ENCODE measurements at regions not wholly inside any gene's neighbourhood (a gene's known extent, or its start where the extent isn't known, plus 50 kb on each side); places are given as distances from the start of the nearest gene placed in this dataset.

DNA sequence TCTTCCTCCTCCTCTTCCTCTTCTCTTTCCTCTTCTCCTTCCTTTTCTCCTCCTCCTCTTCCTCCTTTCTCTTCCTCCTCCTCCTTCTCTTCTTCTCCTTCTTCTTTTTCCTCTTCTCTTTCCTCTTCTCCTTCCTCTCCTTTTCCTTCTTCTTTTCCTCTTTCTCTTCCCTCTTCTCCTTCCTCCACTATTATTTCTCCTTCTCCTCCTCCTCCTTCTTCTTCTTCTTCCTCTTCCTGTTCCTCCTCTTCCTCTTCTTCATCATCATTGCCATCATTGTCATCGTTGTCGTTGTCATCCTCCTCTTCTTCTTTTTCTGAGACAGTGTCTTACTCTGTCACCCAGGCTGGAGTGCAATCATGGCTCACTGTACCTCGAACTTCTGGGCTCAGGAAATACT, 256.3 kb upstream of the SOX4 start:
- H3K18ac ChIP-seq (ENCODE audit: low read length), result no peak overlapping the region
- H3K9ac ChIP-seq (ENCODE audit: low read length), result no peak overlapping the region
- H2AK5ac ChIP-seq (ENCODE audit: low read length), result no peak overlapping the region
- H2BK120ac ChIP-seq (ENCODE audit: insufficient read depth, low read length, poor library complexity), result no peak overlapping the region
- no peaks in the 10 kb centered on the region for H3K4me1 ChIP-seq (ENCODE audit: control insufficient read depth in 1 of 2, insufficient read depth in 2 of 2, low read length in 2 of 2)
- no peaks in the 10 kb centered on the region for H3K27me3 ChIP-seq (ENCODE audit: insufficient read depth, low read length)
- no peak overlapping the region for H3K27ac ChIP-seq (ENCODE audit: low read depth, low read length)
- H3K4me2 ChIP-seq (ENCODE audit: low read length), result no peak overlapping the region
- no peak overlapping the region for H3K23ac ChIP-seq (ENCODE audit: low read length)
- DNase-seq, result no peak
- no peak overlapping the region for H4K8ac ChIP-seq (ENCODE audit: low read depth, low read length)
- H3K36me3 ChIP-seq (ENCODE audit: control insufficient read depth in 1 of 2, insufficient read depth in 2 of 2, low read length in 2 of 2), result no peaks in the 10 kb centered on the region
- no peak overlapping the region for H3K4me3 ChIP-seq (ENCODE audit: low read depth, low read length)
- no peaks in the 10 kb centered on the region for H3K9me3 ChIP-seq (ENCODE audit: insufficient read depth, low read depth, low read length)
- no peak overlapping the region for H4K12ac ChIP-seq (ENCODE audit: low read depth, low read length)
- no peak overlapping the region for H3K4ac ChIP-seq (ENCODE audit: low read depth, low read length)
- no peak overlapping the region for H2AFZ ChIP-seq (ENCODE audit: insufficient read depth, low read length, poor library complexity)
- H3K79me1 ChIP-seq (ENCODE audit: low read length), result no peaks in the 10 kb centered on the region
- no CpG with 5 or more reads among the region's 3 CpGs for WGBS (ENCODE audit: extremely low coverage, insufficient coverage, insufficient read length)
- H4K91ac ChIP-seq (ENCODE audit: low read depth, low read length), result no peak overlapping the region
- no peak overlapping the region for H2BK5ac ChIP-seq (ENCODE audit: low read depth, low read length, poor library complexity)
- H3K79me2 ChIP-seq (ENCODE audit: control insufficient read depth, insufficient read depth, low read length, poor library complexity), result no peaks in the 10 kb centered on the region
- no peak overlapping the region for H3K14ac ChIP-seq (ENCODE audit: low read length)
- H2BK12ac ChIP-seq (ENCODE audit: low read length), result no peak overlapping the region

DNA sequence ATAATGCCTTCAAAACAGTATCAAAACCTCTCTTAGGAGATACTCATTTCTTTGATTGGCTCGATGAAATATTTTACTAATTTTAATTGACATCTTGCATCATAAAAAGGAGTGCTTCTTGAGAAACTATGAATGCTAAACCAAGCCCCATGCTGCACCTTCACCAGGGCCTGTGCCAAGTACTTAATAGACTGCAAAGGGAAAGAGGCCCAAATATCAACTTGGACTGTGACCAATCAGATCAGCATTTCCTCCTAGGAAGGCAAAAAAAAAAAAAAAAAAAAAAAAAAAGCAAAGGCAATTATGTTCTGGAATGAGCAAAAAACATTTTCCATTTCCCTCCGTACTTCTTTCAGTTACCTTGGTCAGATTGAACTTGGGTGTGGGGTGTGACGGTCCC, 253.0 kb upstream of the SOX4 start:
- Histone ChIP-seq H4K8ac (ENCODE audit: low read depth, low read length) (no peak overlapping the region), H2AK5ac (ENCODE audit: low read length) (no peak overlapping the region), H4K12ac (ENCODE audit: low read depth, low read length) (no peak overlapping the region), H3K4me1 (ENCODE audit: control insufficient read depth in 1 of 2, insufficient read depth in 2 of 2, low read length in 2 of 2) (no peaks in the 10 kb centered on the region), H3K79me2 (ENCODE audit: control insufficient read depth, insufficient read depth, low read length, poor library complexity) (no peaks in the 10 kb centered on the region), H2AFZ (ENCODE audit: insufficient read depth, low read length, poor library complexity) (no peak overlapping the region), H4K91ac (ENCODE audit: low read depth, low read length) (no peak overlapping the region), H3K14ac (ENCODE audit: low read length) (no peak overlapping the region), H3K36me3 (ENCODE audit: control insufficient read depth in 1 of 2, insufficient read depth in 2 of 2, low read length in 2 of 2) (no peaks in the 10 kb centered on the region), H3K23ac (ENCODE audit: low read length) (no peak overlapping the region), H3K9me3 (ENCODE audit: insufficient read depth, low read depth, low read length) (no peaks in the 10 kb centered on the region), H3K18ac (ENCODE audit: low read length) (no peak overlapping the region), H3K9ac (ENCODE audit: low read length) (no peak overlapping the region), H3K27me3 (ENCODE audit: insufficient read depth, low read length) (no peaks in the 10 kb centered on the region), H3K4me3 (ENCODE audit: low read depth, low read length) (no peak overlapping the region), H3K79me1 (ENCODE audit: low read length) (no peaks in the 10 kb centered on the region), H3K4me2 (ENCODE audit: low read length) (no peak overlapping the region), H2BK5ac (ENCODE audit: low read depth, low read length, poor library complexity) (no peak overlapping the region), H3K4ac (ENCODE audit: low read depth, low read length) (no peak overlapping the region), H2BK12ac (ENCODE audit: low read length) (no peak overlapping the region), H2BK120ac (ENCODE audit: insufficient read depth, low read length, poor library complexity) (no peak overlapping the region), H3K27ac (ENCODE audit: low read depth, low read length) (no peak overlapping the region)
- no CpG with 5 or more reads among the region's 3 CpGs for WGBS (ENCODE audit: extremely low coverage, insufficient coverage, insufficient read length)
- no peak for DNase-seq

DNA sequence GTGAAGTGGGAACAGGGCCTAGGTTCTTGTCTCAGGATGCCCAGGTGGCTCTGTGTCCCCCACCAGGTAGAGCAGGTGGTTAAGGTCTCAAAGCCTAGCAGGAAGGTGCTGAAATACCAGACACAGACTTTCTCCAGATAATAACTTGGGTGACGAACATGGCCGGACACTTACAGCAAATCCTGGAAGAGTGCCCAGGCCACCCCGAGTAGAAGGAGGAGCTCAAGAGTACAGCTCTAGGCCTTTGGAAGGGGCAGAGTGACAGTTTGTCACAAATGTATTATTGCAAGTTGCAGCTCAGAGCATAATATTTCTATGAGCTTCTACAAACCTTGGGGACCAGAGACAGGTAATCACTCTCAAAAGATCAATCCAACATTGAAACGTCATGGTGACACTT, 251.6 kb upstream of the SOX4 start:
- no peaks in the 10 kb centered on the region for H3K36me3 ChIP-seq (ENCODE audit: control insufficient read depth in 1 of 2, insufficient read depth in 2 of 2, low read length in 2 of 2)
- no peak overlapping the region for H2BK120ac ChIP-seq (ENCODE audit: insufficient read depth, low read length, poor library complexity)
- no peak overlapping the region for H3K18ac ChIP-seq (ENCODE audit: low read length)
- H4K8ac ChIP-seq (ENCODE audit: low read depth, low read length), result no peak overlapping the region
- no peak overlapping the region for H2BK12ac ChIP-seq (ENCODE audit: low read length)
- no peak overlapping the region for H2AFZ ChIP-seq (ENCODE audit: insufficient read depth, low read length, poor library complexity)
- H2AK5ac ChIP-seq (ENCODE audit: low read length), result no peak overlapping the region
- no peak overlapping the region for H3K4ac ChIP-seq (ENCODE audit: low read depth, low read length)
- H3K27ac ChIP-seq (ENCODE audit: low read depth, low read length), result no peak overlapping the region
- no peaks in the 10 kb centered on the region for H3K4me1 ChIP-seq (ENCODE audit: control insufficient read depth in 1 of 2, insufficient read depth in 2 of 2, low read length in 2 of 2)
- no peak overlapping the region for H4K91ac ChIP-seq (ENCODE audit: low read depth, low read length)
- H3K27me3 ChIP-seq (ENCODE audit: insufficient read depth, low read length), result no peaks in the 10 kb centered on the region
- no peaks in the 10 kb centered on the region for H3K79me1 ChIP-seq (ENCODE audit: low read length)
- DNase-seq, result no peak
- no CpG with 5 or more reads among the region's 4 CpGs for WGBS (ENCODE audit: extremely low coverage, insufficient coverage, insufficient read length)
- H4K12ac ChIP-seq (ENCODE audit: low read depth, low read length), result no peak overlapping the region
- no peak overlapping the region for H3K14ac ChIP-seq (ENCODE audit: low read length)
- H3K79me2 ChIP-seq (ENCODE audit: control insufficient read depth, insufficient read depth, low read length, poor library complexity), result no peaks in the 10 kb centered on the region
- H3K9me3 ChIP-seq (ENCODE audit: insufficient read depth, low read depth, low read length), result no peaks in the 10 kb centered on the region
- H3K4me3 ChIP-seq (ENCODE audit: low read depth, low read length), result no peak overlapping the region
- no peak overlapping the region for H3K4me2 ChIP-seq (ENCODE audit: low read length)
- H3K23ac ChIP-seq (ENCODE audit: low read length), result no peak overlapping the region
- no peak overlapping the region for H2BK5ac ChIP-seq (ENCODE audit: low read depth, low read length, poor library complexity)
- H3K9ac ChIP-seq (ENCODE audit: low read length), result no peak overlapping the region

DNA sequence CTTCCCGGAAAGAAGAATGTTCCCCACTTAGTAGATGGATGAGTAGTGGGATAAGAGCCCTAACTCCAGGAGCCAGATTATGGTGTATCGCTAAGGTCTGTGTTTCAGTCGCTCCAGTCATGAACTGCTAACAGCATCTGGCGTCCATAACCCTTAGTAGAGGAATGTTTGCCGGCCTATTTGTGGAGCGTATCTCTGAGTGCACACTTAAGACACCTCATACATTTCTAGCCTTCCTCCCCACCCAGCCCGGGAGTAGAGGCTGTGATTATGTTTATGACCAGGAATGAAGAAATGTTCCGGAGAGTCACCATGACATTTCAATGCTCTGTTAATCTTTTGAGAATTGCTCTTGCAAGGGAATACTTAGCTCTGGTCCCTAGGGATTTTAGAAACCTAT, 251.1 kb upstream of the SOX4 start:
- Histone ChIP-seq H2BK12ac (ENCODE audit: low read length) (no peak overlapping the region), H2BK120ac (ENCODE audit: insufficient read depth, low read length, poor library complexity) (no peak overlapping the region), H2AFZ (ENCODE audit: insufficient read depth, low read length, poor library complexity) (no peak overlapping the region), H4K8ac (ENCODE audit: low read depth, low read length) (no peak overlapping the region), H3K4me2 (ENCODE audit: low read length) (no peak overlapping the region), H2BK5ac (ENCODE audit: low read depth, low read length, poor library complexity) (no peak overlapping the region), H3K79me1 (ENCODE audit: low read length) (no peaks in the 10 kb centered on the region), H3K36me3 (ENCODE audit: control insufficient read depth in 1 of 2, insufficient read depth in 2 of 2, low read length in 2 of 2) (no peaks in the 10 kb centered on the region), H3K9ac (ENCODE audit: low read length) (no peak overlapping the region), H3K27me3 (ENCODE audit: insufficient read depth, low read length) (no peaks in the 10 kb centered on the region), H3K79me2 (ENCODE audit: control insufficient read depth, insufficient read depth, low read length, poor library complexity) (no peaks in the 10 kb centered on the region), H3K9me3 (ENCODE audit: insufficient read depth, low read depth, low read length) (no peaks in the 10 kb centered on the region), H3K4me1 (ENCODE audit: control insufficient read depth in 1 of 2, insufficient read depth in 2 of 2, low read length in 2 of 2) (no peaks in the 10 kb centered on the region), H3K18ac (ENCODE audit: low read length) (no peak overlapping the region), H3K23ac (ENCODE audit: low read length) (no peak overlapping the region), H4K12ac (ENCODE audit: low read depth, low read length) (no peak overlapping the region), H3K4ac (ENCODE audit: low read depth, low read length) (no peak overlapping the region), H3K14ac (ENCODE audit: low read length) (no peak overlapping the region), H4K91ac (ENCODE audit: low read depth, low read length) (no peak overlapping the region), H3K4me3 (ENCODE audit: low read depth, low read length) (no peak overlapping the region), H3K27ac (ENCODE audit: low read depth, low read length) (no peak overlapping the region), H2AK5ac (ENCODE audit: low read length) (no peak overlapping the region)
- no CpG with 5 or more reads among the region's 8 CpGs for WGBS (ENCODE audit: extremely low coverage, insufficient coverage, insufficient read length)
- DNase-seq, result no peak
